Ovary (tissue), 7 donors: ENCODE measurements at regions not wholly inside any gene's neighbourhood (a gene's known extent, or its start where the extent isn't known, plus 50 kb on each side); places are given as distances from the start of the nearest gene placed in this dataset.

ENCODE experiments used
- DNase-seq, 5 donors: peaks; one replicate each; pipeline ENCODE4 v3.0.0-alpha.2; 2019 to 2020
- H3K27ac ChIP-seq, 2 donors: fragments of 200-600 bp; one replicate each; pipeline versions ENCODE4 v1.5.1 to v1.8.0; 2019 to 2022
- H3K27me3 ChIP-seq: fragments of 200-600 bp; one replicate; pipeline ENCODE4 v1.8.0; 2022
- H3K36me3 ChIP-seq: fragments of 200-600 bp; sonication (generic); one replicate; pipeline ENCODE4 v1.5.1; 2019
- H3K4me1 ChIP-seq: one replicate; pipeline ENCODE4 v1.8.1; 2013; ENCODE audit warnings: mild to moderate bottlenecking, moderate library complexity; ENCODE audit not compliant: insufficient read depth
- H3K4me3 ChIP-seq: fragments of 200-600 bp; sonication (generic); one replicate; pipeline ENCODE4 v1.5.1; 2017
- H3K9me3 ChIP-seq, 2 donors: fragments of 200-600 bp in 1 of 2; sonication (generic) in 1 of 2; one replicate each; pipeline versions ENCODE4 v1.5.1 to v1.8.1; 2013 to 2019; ENCODE audit warnings: mild to moderate bottlenecking in 1 of 2, moderate library complexity in 1 of 2
- CTCF ChIP-seq, 3 donors: fragments of 450-650 bp in 2 of 3; fragments of 200-600 bp in 1 of 3; IDR thresholded peaks; one replicate each; pipeline versions ENCODE4 v1.5.1 to v1.8.0; 2016 to 2022; ENCODE audit warnings: antibody characterized with exemption in 3 of 3, mild to moderate bottlenecking in 1 of 3
- EP300 ChIP-seq: sonication (generic); formaldehyde crosslinking; IDR thresholded peaks from one replicate; pipeline ENCODE4 v1.6.1; 2017; ENCODE audit warnings: antibody characterized with exemption
- POLR2A ChIP-seq: fragments of 450-650 bp; IDR thresholded peaks from one replicate; pipeline ENCODE4 v1.6.1; 2017; ENCODE audit warnings: antibody characterized with exemption, mild to moderate bottlenecking, moderate library complexity
- WGBS, 3 donors: extraction: QIAGEN DNeasy Blood & Tissue Kit in 1 of 3; methylation state at CpG; one replicate each; pipeline versions ENCODE4 v1.1.5 to v1.1.7; 2013 to 2017; 5-methylcytosine and 5-hydroxymethylcytosine counted together
- intact Hi-C, 4 donors: fragments of 100-400 bp; cut with DNase I; formaldehyde crosslinking; loops; one replicate each; pipeline versions ENCODE4 v1.11.0 to v1.15.1; 2022 to 2023
- donor health status: DM: no; HTN: no; CAD: no; lungs with moderate emphysema.
- donor health status: DM: no; HTN: no; CAD: no.
- donor health status: Bipolar disorder and iron deficiency.
- donor health status: DM: no; HTN: no; CAD: no.
- donor health status: DM: yes; HTN: yes; CAD: no.

- TF ChIP-seq CTCF (IDR thresholded peaks at IDR 0.05) (no peak), POLR2A (no peak), EP300 (no peak)
- no peaks in the 10 kb centered on the region for H3K27me3 ChIP-seq
- intact Hi-C loops = no loop called here
- no peak overlapping the region for H3K4me3 ChIP-seq
- DNase-seq = no peak
- H3K4me1 ChIP-seq = no peaks in the 10 kb centered on the region
- WGBS, 3 donors = 17 to 25% (median 19%) methylated on average over 1 of the region's 1 CpG
- no peaks in the 10 kb centered on the region for H3K9me3 ChIP-seq
- no peak overlapping the region for H3K27ac ChIP-seq
- H3K36me3 ChIP-seq = no peaks in the 10 kb centered on the region
Observed at GRCh38 chr6:78810146-78810545, 57.2 kb upstream of the IRAK1BP1 start.

- TF ChIP-seq CTCF (IDR thresholded peaks at IDR 0.05) (no peak), EP300 (no peak), POLR2A (no peak)
- 54 to 67% (median 58%) methylated on average over 2 of the region's 2 CpGs for WGBS, 3 donors
- Histone ChIP-seq H3K27me3 (no peaks in the 10 kb centered on the region), H3K9me3 (no peaks in the 10 kb centered on the region), H3K36me3 (no peaks in the 10 kb centered on the region), H3K4me1 (no peaks in the 10 kb centered on the region), H3K27ac (no peak overlapping the region), H3K4me3 (no peak overlapping the region)
- no peak for DNase-seq
- intact Hi-C loops = no loop called here
Observed at GRCh38 chr6:78810698-78811097, 56.7 kb upstream of the IRAK1BP1 start.
